Immature natural killer cell (primary cell): ENCODE measurements at regions not wholly inside any gene's neighbourhood (a gene's known extent, or its start where the extent isn't known, plus 50 kb on each side); places are given as distances from the start of the nearest gene placed in this dataset.
"Not testable (repeated sequence)": the region's sequence is repeated elsewhere in the genome, so short reads cannot be mapped to it uniquely, and the experiment has no call there.

ENCODE experiments used
- DNase-seq, 3 donors: peaks; one replicate each; pipeline ENCODE4 v3.0.0; 2022; ENCODE audit warnings: mixed read lengths in 1 of 3
- H3K27ac Mint-ChIP-seq, 6 donors: one replicate each; pipeline ENCODE4 v1.8.0; 2020; ENCODE audit warnings: mixed read lengths in 6 of 6, mild to moderate bottlenecking in 5 of 6, inconsistent platforms in 4 of 6, moderate library complexity in 3 of 6
- H3K27me3 Mint-ChIP-seq, 3 donors: one replicate each; pipeline ENCODE4 v1.8.0; 2020 to 2021; ENCODE audit warnings: low read depth in 3 of 3, mild to moderate bottlenecking in 3 of 3, mixed read lengths in 3 of 3, moderate library complexity in 3 of 3, inconsistent platforms in 1 of 3
- H3K36me3 Mint-ChIP-seq, 3 donors: one replicate each; pipeline ENCODE4 v1.8.0; 2020; ENCODE audit warnings: mixed read lengths in 3 of 3, inconsistent platforms in 2 of 3, mild to moderate bottlenecking in 2 of 3
- H3K4me1 Mint-ChIP-seq, 2 donors: one replicate each; pipeline ENCODE4 v1.8.0; 2020; ENCODE audit warnings: inconsistent platforms in 2 of 2, mild to moderate bottlenecking in 2 of 2, mixed read lengths in 2 of 2, moderate library complexity in 1 of 2
- H3K4me3 Mint-ChIP-seq, 5 donors: one replicate each; pipeline ENCODE4 v1.8.0; 2020; ENCODE audit warnings: mild to moderate bottlenecking in 5 of 5, mixed read lengths in 5 of 5, inconsistent platforms in 3 of 5, moderate library complexity in 3 of 5
- H3K9me3 Mint-ChIP-seq, 6 donors: one replicate each; pipeline ENCODE4 v1.8.0; 2020; ENCODE audit warnings: mild to moderate bottlenecking in 6 of 6, mixed read lengths in 6 of 6, inconsistent platforms in 4 of 6, moderate library complexity in 3 of 6

GRCh38 chr6:118714756-118715155 is 63.4 kb upstream of the CEP85L start:
- no peak for DNase-seq
- Mint-ChIP-seq H3K4me3 (no peak overlapping the region), H3K27me3 (peaks cover 3 to 5% (median 4%) of the 10 kb centered on the region in 3 donors), H3K27ac (no peak overlapping the region), H3K9me3 (no peaks in the 10 kb centered on the region), H3K36me3 (no peaks in the 10 kb centered on the region), H3K4me1 (peaks cover 48 to 49% of the 10 kb centered on the region in 2 donors)

DNA sequence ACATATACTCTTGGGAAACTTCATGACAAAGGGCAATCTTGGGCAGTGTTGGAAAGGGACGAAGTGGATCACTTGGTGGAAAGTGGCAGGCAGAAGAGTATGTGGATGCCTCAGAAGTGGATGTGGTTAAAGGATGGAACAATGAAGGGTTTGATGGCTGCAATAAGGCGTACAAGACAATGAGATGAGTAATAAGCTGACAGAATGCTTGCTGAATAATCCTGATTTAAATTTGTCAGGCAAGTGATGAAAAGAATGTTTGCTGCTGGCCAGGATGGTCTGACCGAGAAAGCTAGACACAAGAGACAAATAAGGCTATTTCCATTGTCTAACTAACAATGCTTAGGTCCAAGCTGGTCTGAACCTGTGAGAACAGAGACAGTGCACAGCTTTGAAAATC is 61.6 kb upstream of the CEP85L start:
- peak overlapping the region in 1 of 6 donors; percentile 9 for H3K27ac Mint-ChIP-seq
- H3K4me1 Mint-ChIP-seq = peaks cover 48 to 56% of the 10 kb centered on the region in 2 donors
- DNase-seq = no peak
- H3K27me3 Mint-ChIP-seq = peaks cover 7 to 13% (median 12%) of the 10 kb centered on the region in 3 donors
- no peaks in the 10 kb centered on the region for H3K36me3 Mint-ChIP-seq
- no peaks in the 10 kb centered on the region for H3K9me3 Mint-ChIP-seq
- H3K4me3 Mint-ChIP-seq = no peak overlapping the region

DNA sequence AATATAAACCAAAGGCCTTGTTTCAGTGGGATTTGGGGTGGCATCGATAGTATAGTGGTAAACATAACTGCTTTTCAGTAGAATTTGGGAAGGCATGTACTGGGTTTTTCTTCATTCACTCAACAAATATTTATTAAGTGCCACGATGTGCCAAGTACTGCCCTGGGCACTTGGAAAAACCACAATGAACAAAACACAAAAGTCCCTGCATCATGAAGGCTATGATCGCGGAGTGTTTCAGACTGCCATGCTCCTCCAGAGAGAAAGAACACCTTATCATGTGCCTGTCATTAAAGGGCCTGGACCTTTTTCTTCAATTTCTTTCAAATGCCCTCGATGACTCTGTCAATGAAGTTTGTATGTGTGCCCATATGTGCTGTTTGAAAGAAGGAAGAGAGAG is 59.2 kb upstream of the CEP85L start:
- no peaks in the 10 kb centered on the region for H3K36me3 Mint-ChIP-seq
- DNase-seq = no peak
- H3K9me3 Mint-ChIP-seq = no peaks in the 10 kb centered on the region
- H3K27ac Mint-ChIP-seq = peak overlapping the region; percentile 91 to 98 (median 97)
- peak overlapping the region in 4 of 5 donors; percentile 15 to 100 (median 93) for H3K4me3 Mint-ChIP-seq
- peaks cover 7 to 13% (median 12%) of the 10 kb centered on the region in 3 donors for H3K27me3 Mint-ChIP-seq
- H3K4me1 Mint-ChIP-seq = peaks cover 70 to 79% of the 10 kb centered on the region in 2 donors

- peak overlapping the region; percentile 91 to 98 (median 97) for H3K27ac Mint-ChIP-seq
- DNase-seq = peak; percentile 80 to 83 (median 80)
- H3K9me3 Mint-ChIP-seq = no peaks in the 10 kb centered on the region
- peaks cover 7 to 13% (median 12%) of the 10 kb centered on the region in 3 donors for H3K27me3 Mint-ChIP-seq
- H3K4me3 Mint-ChIP-seq = peak overlapping the region; percentile 90 to 100 (median 98)
- peaks cover 0 to 2% (median 0%) of the 10 kb centered on the region in 3 donors for H3K36me3 Mint-ChIP-seq
- H3K4me1 Mint-ChIP-seq = peaks cover 75 to 82% of the 10 kb centered on the region in 2 donors
Observed at GRCh38 chr6:118709859-118710350, 58.5 kb upstream of the CEP85L start.

GRCh38 chr6:118708744-118709143 is 57.4 kb upstream of the CEP85L start:
- DNase-seq = no peak
- Mint-ChIP-seq H3K27ac (peak overlapping the region; percentile 91 to 98 (median 97)), H3K4me3 (peak overlapping the region; percentile 90 to 100 (median 98)), H3K9me3 (no peaks in the 10 kb centered on the region), H3K36me3 (peaks cover 0 to 3% (median 0%) of the 10 kb centered on the region in 3 donors), H3K4me1 (peaks cover 85 to 86% of the 10 kb centered on the region in 2 donors), H3K27me3 (peaks cover 7 to 13% (median 12%) of the 10 kb centered on the region in 3 donors)

DNA sequence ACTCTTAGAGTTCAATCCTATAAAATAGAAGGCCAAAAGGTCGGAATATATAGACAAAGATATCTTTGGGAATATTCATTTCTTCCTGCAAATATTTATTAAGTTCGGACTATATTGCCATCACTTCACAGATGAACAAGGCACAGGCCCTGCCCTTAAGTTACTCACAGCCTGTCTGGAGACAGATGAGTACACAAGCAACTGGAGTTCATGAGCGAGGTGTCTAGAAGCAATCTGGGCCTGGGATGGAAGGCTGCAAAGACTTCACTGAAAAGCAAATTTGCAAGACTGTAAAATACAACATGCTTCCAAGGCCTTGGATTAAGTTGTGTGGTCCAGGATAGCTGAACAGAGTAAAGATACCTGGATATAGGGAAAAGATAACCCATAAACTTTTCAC is 56.7 kb upstream of the CEP85L start:
- Mint-ChIP-seq H3K4me3 (peak overlapping the region; percentile 90 to 100 (median 98)), H3K27ac (peak overlapping the region; percentile 91 to 98 (median 97)), H3K4me1 (peaks cover 82 to 86% of the 10 kb centered on the region in 2 donors), H3K9me3 (no peaks in the 10 kb centered on the region), H3K36me3 (peaks cover 0 to 3% (median 0%) of the 10 kb centered on the region in 3 donors), H3K27me3 (peaks cover 7 to 13% (median 12%) of the 10 kb centered on the region in 3 donors)
- no peak for DNase-seq

GRCh38 chr6:118706702-118707101 is 55.3 kb upstream of the CEP85L start:
- Mint-ChIP-seq H3K36me3 (peaks cover 0 to 3% (median 1%) of the 10 kb centered on the region in 3 donors), H3K4me1 (peaks cover 73 to 81% of the 10 kb centered on the region in 2 donors)
- no peak for DNase-seq

GRCh38 chr6:118705544-118706491 is 54.4 kb upstream of the CEP85L start:
- Mint-ChIP-seq H3K4me1 (peaks cover 71 to 81% of the 10 kb centered on the region in 2 donors), H3K9me3 (no peaks in the 10 kb centered on the region), H3K4me3 (peak overlapping the region; percentile 85 to 96 (median 92)), H3K36me3 (peaks cover 7 to 9% (median 7%) of the 10 kb centered on the region in 3 donors), H3K27ac (peak overlapping the region; percentile 95 to 98 (median 97)), H3K27me3 (peaks cover 7 to 13% (median 12%) of the 10 kb centered on the region in 3 donors)
- peak; percentile 38 to 47 (median 41) for DNase-seq

More at GRCh38 chr6:118706702-118707101, 55.3 kb upstream of the CEP85L start:
- H3K4me3 Mint-ChIP-seq = peak overlapping the region; percentile 85 to 96 (median 92)
- H3K27ac Mint-ChIP-seq = peak overlapping the region; percentile 95 to 98 (median 97)
- peaks cover 7 to 13% (median 12%) of the 10 kb centered on the region in 3 donors for H3K27me3 Mint-ChIP-seq
- H3K9me3 Mint-ChIP-seq = no peaks in the 10 kb centered on the region

DNA sequence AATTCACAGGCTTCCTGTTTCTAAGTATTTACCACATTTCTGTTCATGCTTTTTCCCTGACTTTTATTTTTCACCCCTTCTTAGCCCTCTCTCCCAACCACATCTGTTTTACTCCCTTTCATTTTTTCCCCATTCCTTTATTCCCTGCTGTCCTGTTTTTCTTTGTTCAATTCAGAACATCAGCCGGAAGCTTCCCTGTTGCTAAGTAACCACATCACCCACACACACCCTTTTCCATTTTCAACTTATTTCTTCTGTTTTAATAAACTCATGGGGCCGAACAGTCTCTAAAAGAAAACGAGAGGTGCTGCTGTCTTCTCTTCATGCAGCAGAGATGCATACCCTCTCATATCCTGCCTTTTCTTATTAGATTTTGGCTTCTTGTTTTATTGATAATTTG is 53.5 kb upstream of the CEP85L start:
- peaks cover 7 to 11% (median 10%) of the 10 kb centered on the region in 3 donors for H3K27me3 Mint-ChIP-seq
- H3K9me3 Mint-ChIP-seq = no peaks in the 10 kb centered on the region
- peak overlapping the region in 4 of 5 donors; percentile 89 to 96 (median 94) for H3K4me3 Mint-ChIP-seq
- peaks cover 71 to 81% of the 10 kb centered on the region in 2 donors for H3K4me1 Mint-ChIP-seq
- peak overlapping the region; percentile 95 to 98 (median 97) for H3K27ac Mint-ChIP-seq
- H3K36me3 Mint-ChIP-seq = peaks cover 14 to 16% (median 15%) of the 10 kb centered on the region in 3 donors
- no peak for DNase-seq

GRCh38 chr6:118701260-118701659 is 49.9 kb upstream of the CEP85L start:
- not testable (repeated sequence) for DNase-seq, H3K4me3 Mint-ChIP-seq, H3K27me3 Mint-ChIP-seq, H3K9me3 Mint-ChIP-seq
- Mint-ChIP-seq H3K4me1 (peaks cover 52 to 75% of the 10 kb centered on the region in 2 donors), H3K27ac (peak overlapping the region in 1 of 6 donors; percentile 9), H3K36me3 (peaks cover 17 to 25% (median 21%) of the 10 kb centered on the region in 3 donors)
